ENCODE measurements at regions not wholly inside any gene's neighbourhood (a gene's known extent, or its start where the extent isn't known, plus 50 kb on each side); places are given as distances from the start of the nearest gene placed in this dataset.

GRCh38 chr1:172960454-172961208, 90.1 kb downstream of the TNFSF18 start:
- TF ChIP-seq POLR2A (IDR thresholded peaks at IDR 0.05; ENCODE audit: low read depth, low read length), result no peak
- no peak for TF ChIP-seq CTCF (conservative IDR thresholded peaks at IDR 0.05; ENCODE audit: low read depth, low read length)
- no peak for TF ChIP-seq CHD1 (IDR thresholded peaks at IDR 0.05; ENCODE audit: low read depth, low read length)
- TF ChIP-seq, protein P1, sequence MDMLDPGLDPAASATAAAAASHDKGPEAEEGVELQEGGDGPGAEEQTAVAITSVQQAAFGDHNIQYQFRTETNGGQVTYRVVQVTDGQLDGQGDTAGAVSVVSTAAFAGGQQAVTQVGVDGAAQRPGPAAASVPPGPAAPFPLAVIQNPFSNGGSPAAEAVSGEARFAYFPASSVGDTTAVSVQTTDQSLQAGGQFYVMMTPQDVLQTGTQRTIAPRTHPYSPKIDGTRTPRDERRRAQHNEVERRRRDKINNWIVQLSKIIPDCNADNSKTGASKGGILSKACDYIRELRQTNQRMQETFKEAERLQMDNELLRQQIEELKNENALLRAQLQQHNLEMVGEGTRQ (IDR thresholded peaks at IDR 0.05; ENCODE audit: low read depth, low read length), result no peak
- no peak for TF ChIP-seq MAFK (IDR thresholded peaks at IDR 0.05; ENCODE audit: low read depth, low read length)
- TF ChIP-seq RFX5 (IDR thresholded peaks at IDR 0.05; ENCODE audit: low read depth, low read length), result no peak
- TF ChIP-seq ELK1 (IDR thresholded peaks at IDR 0.05; ENCODE audit: borderline replicate concordance, low read depth, low read length), result no peak
- no peak for TF ChIP-seq NFE2L2 (IDR thresholded peaks at IDR 0.05; ENCODE audit: low read depth, low read length)
- no peak for TF ChIP-seq MXI1 (IDR thresholded peaks at IDR 0.05; ENCODE audit: borderline replicate concordance, low read depth, low read length)
- no peak for TF ChIP-seq FOS (IDR thresholded peaks at IDR 0.05; ENCODE audit: low read depth, low read length)
- TF ChIP-seq RAD21 (IDR thresholded peaks at IDR 0.05; ENCODE audit: low read length), result no peak

All from IMR-90 (cell line).